HepG2 (cell line): ENCODE measurements at regions not wholly inside any gene's neighbourhood (a gene's known extent, or its start where the extent isn't known, plus 50 kb on each side); places are given as distances from the start of the nearest gene placed in this dataset.

Source experiments
- ATAC-seq: fragments of 200-7000 bp; cut with Tn5 transposase; 3 replicates; pipeline ENCODE4 v1.9.1; 2020; ENCODE audit warnings: mild to moderate bottlenecking, moderate library complexity
- BruUV-seq: library from RNA; stranded (reverse); fragments of 400-500 nt; replicated peaks from 2 replicates; lab custom pipeline; 2021; lab: Mats Ljungman, UMichigan
- CTCF ChIA-PET: fragments of 300-600 bp; formaldehyde crosslinking; extraction: SDS; loops from one replicate; lab custom pipeline; 2021; ENCODE audit warnings: low total read pairs, inconsistent platforms, low intra/inter-chr PET ratio; lab: Yijun Ruan, JAX
- POLR2A ChIA-PET: fragments of 350-600 bp; sonication (Branson Sonifier 250); formaldehyde crosslinking; loops from one replicate; lab custom pipeline; 2020; ENCODE audit warnings: antibody characterized with exemption, inconsistent platforms; lab: Yijun Ruan, JAX
- DNase-seq: peaks from one replicate; pipeline ENCODE4 v3.0.0-alpha.2; 2015; ENCODE audit warnings: low spot score
- FAIRE-seq: peaks from 3 replicates; lab custom pipeline; 2011; peaks lifted over from hg19 to GRCh38; lab: Jason Lieb, UNC
- H2AFZ ChIP-seq: one replicate; pipeline ENCODE4 v1.6.1; 2011; ENCODE audit warnings: low read length, inconsistent platforms
- H3K27ac ChIP-seq: fragments of 300-600 bp; 3 replicates; pipeline ENCODE4 v1.8.0; 2011; ENCODE audit warnings: mixed run types, mild to moderate bottlenecking, mixed read lengths, low read length, inconsistent platforms; ENCODE audit not compliant: insufficient read depth; ENCODE audit errors: extremely low read length
- H3K27me3 ChIP-seq, 2 experiments: fragments of 200-600 bp in 1 of 2; 2 replicates in 1 of 2; 3 replicates in 1 of 2; pipeline versions ENCODE4 v1.6.0 to v1.8.0; 2011; ENCODE audit warnings: low read length in 2 of 2, mild to moderate bottlenecking in 2 of 2, moderate library complexity in 2 of 2, inconsistent platforms in 1 of 2; ENCODE audit not compliant: insufficient read depth in 2 of 2, control insufficient read depth in 1 of 2
- H3K36me3 ChIP-seq, 2 experiments: fragments of 200-600 bp in 1 of 2; replicated peaks in 1 of 2; 2 replicates in 1 of 2; 3 replicates in 1 of 2; pipeline versions ENCODE4 v1.5.1 to v1.8.0; 2011; ENCODE audit warnings: low read length in 2 of 2, inconsistent platforms in 1 of 2; ENCODE audit not compliant: insufficient read depth in 2 of 2, control insufficient read depth in 1 of 2
- H3K4me1 ChIP-seq: 2 replicates; pipeline ENCODE4 v1.5.1; 2012; ENCODE audit warnings: low read length, inconsistent platforms; ENCODE audit not compliant: insufficient read depth
- H3K4me2 ChIP-seq: 2 replicates; pipeline ENCODE4 v1.6.0; 2011; ENCODE audit warnings: low read depth, low read length, inconsistent platforms
- H3K4me3 ChIP-seq, 3 experiments: fragments of 200-600 bp in 1 of 3; sonication (generic), shearing (Covaris generic) in 1 of 3; replicated peaks in 1 of 3; 2 replicates each; pipeline ENCODE4 v1.5.1; 2011 to 2016; ENCODE audit warnings: low read length in 3 of 3, inconsistent platforms in 2 of 3, low read depth in 2 of 3, mild to moderate bottlenecking in 2 of 3, control low read depth in 1 of 3, mixed read lengths in 1 of 3; ENCODE audit not compliant: insufficient read depth in 1 of 3
- H3K79me2 ChIP-seq: one replicate; pipeline ENCODE4 v1.6.1; 2011; ENCODE audit warnings: low read length, inconsistent platforms; ENCODE audit not compliant: insufficient read depth
- H3K9ac ChIP-seq: 2 replicates; pipeline ENCODE4 v1.6.0; 2011; ENCODE audit warnings: mild to moderate bottlenecking, low read depth, low read length, inconsistent platforms; ENCODE audit not compliant: insufficient read depth
- H3K9me3 ChIP-seq: 2 replicates; pipeline ENCODE4 v1.5.1; 2012; ENCODE audit warnings: mild to moderate bottlenecking, low read length
- H4K20me1 ChIP-seq: 2 replicates; pipeline ENCODE4 v1.6.0; 2011; ENCODE audit warnings: inconsistent platforms, mild to moderate bottlenecking, low read length, moderate library complexity; ENCODE audit not compliant: insufficient read depth
- GATAD2A ChIP-seq: IDR thresholded peaks from 2 replicates; pipeline ENCODE4 v1.6.1; 2016
- HMG20B ChIP-seq: conservative IDR thresholded peaks from 2 replicates; pipeline ENCODE4 v1.6.1; 2016; ENCODE audit warnings: missing genetic modification reagents, missing compliant biosample characterization
- KDM3A ChIP-seq: IDR thresholded peaks from 2 replicates; pipeline ENCODE4 v1.6.1; 2018; ENCODE audit warnings: low read depth, missing compliant biosample characterization
- MAFG ChIP-seq: sonication (generic); formaldehyde crosslinking; IDR thresholded peaks from 2 replicates; pipeline ENCODE4 v1.5.1; 2020; ENCODE audit warnings: mild to moderate bottlenecking, missing genetic modification reagents
- MTA1 ChIP-seq: sonication (generic); formaldehyde crosslinking; IDR thresholded peaks from 2 replicates; pipeline ENCODE4 v1.4.0; 2020; ENCODE audit warnings: missing genetic modification reagents, mild to moderate bottlenecking, borderline replicate concordance
- REL ChIP-seq: sonication (generic); formaldehyde crosslinking; conservative IDR thresholded peaks from 2 replicates; pipeline ENCODE4 v1.8.0; 2022; ENCODE audit warnings: mild to moderate bottlenecking, missing genetic modification reagents, moderate library complexity
- TSC22D2 ChIP-seq: sonication (generic); formaldehyde crosslinking; IDR thresholded peaks from 2 replicates; pipeline ENCODE4 v1.5.1; 2020; ENCODE audit warnings: missing genetic modification reagents, mild to moderate bottlenecking, borderline replicate concordance
- ZNF124 ChIP-seq: sonication (generic); formaldehyde crosslinking; IDR thresholded peaks from 2 replicates; pipeline ENCODE4 v1.4.0; 2020; ENCODE audit warnings: missing genetic modification reagents
- ZNF546 ChIP-seq: sonication (generic); formaldehyde crosslinking; conservative IDR thresholded peaks from 2 replicates; pipeline ENCODE4 v1.8.1; 2023; ENCODE audit warnings: mild to moderate bottlenecking, missing genetic modification reagents
- ZNF629 ChIP-seq: sonication (generic); formaldehyde crosslinking; conservative IDR thresholded peaks from 2 replicates; pipeline ENCODE4 v1.5.0; 2020; ENCODE audit warnings: missing genetic modification reagents
- ZNF766 ChIP-seq: sonication (generic); formaldehyde crosslinking; IDR thresholded peaks from 2 replicates; pipeline ENCODE4 v1.5.0; 2020; ENCODE audit warnings: missing genetic modification reagents, borderline replicate concordance
- WGBS: methylation state at CpG from one replicate; pipeline ENCODE4 v1.1.6; 2017; ENCODE audit warnings: low lambda C conversion rate; 5-methylcytosine and 5-hydroxymethylcytosine counted together
- in situ Hi-C: cut with HindIII; loops from 2 replicates; pipeline ENCODE4 v1.10.0; 2017; ENCODE audit warnings: low pct_unique_long_range_greater_than_20kb; ENCODE audit not compliant: extremely low pct_ligation_motif_present
- intact Hi-C: fragments of 100-400 bp; cut with micrococcal nuclease; formaldehyde crosslinking; loops from one replicate; pipeline ENCODE4 v1.10.0; 2022; ENCODE audit not compliant: unreplicated experiment
- TF ChIP-seq, protein P1 (sequence below): IDR thresholded peaks from 2 replicates; pipeline ENCODE4 v1.6.1; 2016; ENCODE audit warnings: missing biosample characterization, missing genetic modification reagents, low read depth

GRCh38 chr18:59839931-59840685 lies 59.7 kb upstream of the PMAIP1 start (continued):
- TF ChIP-seq, protein P1, sequence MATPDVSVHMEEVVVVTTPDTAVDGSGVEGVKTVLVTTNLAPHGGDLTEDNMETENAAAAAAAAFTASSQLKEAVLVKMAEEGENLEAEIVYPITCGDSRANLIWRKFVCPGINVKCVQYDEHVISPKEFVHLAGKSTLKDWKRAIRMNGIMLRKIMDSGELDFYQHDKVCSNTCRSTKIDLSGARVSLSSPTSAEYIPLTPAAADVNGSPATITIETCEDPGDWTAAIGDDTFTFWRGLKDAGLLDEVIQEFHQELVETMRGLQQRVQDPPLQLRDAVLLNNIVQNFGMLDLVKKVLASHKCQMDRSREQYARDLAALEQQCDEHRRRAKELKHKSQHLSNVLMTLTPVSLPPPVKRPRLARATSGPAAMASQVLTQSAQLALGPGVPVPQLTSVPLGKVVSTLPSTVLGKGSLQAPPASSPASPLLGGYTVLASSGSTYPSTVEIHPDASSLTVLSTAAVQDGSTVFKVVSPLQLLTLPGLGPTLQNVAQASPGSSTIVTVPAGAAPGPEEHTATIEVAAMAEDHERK (CRISPR knock-in tag), result no peak
- TF ChIP-seq TSC22D2 (CRISPR knock-in tag), result no peak
- no peak for TF ChIP-seq MTA1 (CRISPR knock-in tag)
- no peak for TF ChIP-seq REL (CRISPR knock-in tag)

- H3K4me3 ChIP-seq, result no peak overlapping the region
- POLR2A ChIA-PET, result no interaction called here
- BruUV-seq, result no TSS peak
- H3K4me2 ChIP-seq, result no peak overlapping the region
- CTCF ChIA-PET, result interaction anchor here (0.8 kb wide), 1 partner anchor 710 kb away, joined by 3 read pairs; no protein-coding TSS in a partner anchor
- H3K27ac ChIP-seq, result no peak overlapping the region
- 0 out of 5 replicates have a peak, but pooled peaks cover 0 to 6% of the 10 kb centered on the region in 2 experiments for H3K27me3 ChIP-seq
- DNase-seq (no peak), ATAC-seq (no peak), FAIRE-seq (no peak)
- H4K20me1 ChIP-seq, result no peaks in the 10 kb centered on the region
- H3K9me3 ChIP-seq, result no peaks in the 10 kb centered on the region
- in situ Hi-C loops (loop anchor here (25.0 kb wide), 1 partner anchor 698 kb away; no protein-coding TSS in a partner anchor), intact Hi-C loops (loop anchor here (5.0 to 10.0 kb wide), 4 partner anchors 136 to 708 kb away; no protein-coding TSS in a partner anchor)
- no peaks in the 10 kb centered on the region for H3K4me1 ChIP-seq
- WGBS, result 2% methylated on average over 2 of the region's 2 CpGs
- no peaks in the 10 kb centered on the region for H3K79me2 ChIP-seq
- H3K9ac ChIP-seq, result no peak overlapping the region
- no peak overlapping the region for H2AFZ ChIP-seq
- no peaks in the 10 kb centered on the region for H3K36me3 ChIP-seq
- TF ChIP-seq ZNF124 (CRISPR knock-in tag) (no peak), ZNF546 (CRISPR knock-in tag) (no peak), KDM3A (no peak), ZNF766 (no peak), ZNF629 (CRISPR knock-in tag) (no peak), HMG20B (no peak), MAFG (CRISPR knock-in tag) (no peak), GATAD2A (no peak)
Measured at GRCh38 chr18:59839246-59839645, 60.5 kb upstream of the PMAIP1 start.
